Endothelial cell (in vitro differentiated cells): ENCODE measurements at regions not wholly inside any gene's neighbourhood (a gene's known extent, or its start where the extent isn't known, plus 50 kb on each side); places are given as distances from the start of the nearest gene placed in this dataset.

Experiments
- DNase-seq: peaks from one replicate; pipeline ENCODE4 v3.0.0; 2021; ENCODE audit warnings: low spot score
- H3K27ac Mint-ChIP-seq: one replicate; pipeline ENCODE4 v1.8.0; 2021; ENCODE audit warnings: mixed read lengths, inconsistent platforms; ENCODE audit not compliant: unreplicated experiment
- H3K27me3 Mint-ChIP-seq: one replicate; pipeline ENCODE4 v1.8.0; 2021; ENCODE audit warnings: mild to moderate bottlenecking, moderate library complexity, mixed read lengths, inconsistent platforms; ENCODE audit not compliant: unreplicated experiment
- H3K36me3 Mint-ChIP-seq: one replicate; pipeline ENCODE4 v1.8.0; 2021; ENCODE audit warnings: mild to moderate bottlenecking, low read depth, mixed read lengths, inconsistent platforms; ENCODE audit not compliant: unreplicated experiment
- H3K4me1 Mint-ChIP-seq: one replicate; pipeline ENCODE4 v1.8.0; 2021; ENCODE audit warnings: mild to moderate bottlenecking, mixed read lengths, inconsistent platforms; ENCODE audit not compliant: unreplicated experiment
- H3K4me3 Mint-ChIP-seq: one replicate; pipeline ENCODE4 v1.8.0; 2021; ENCODE audit warnings: mild to moderate bottlenecking, mixed read lengths, inconsistent platforms; ENCODE audit not compliant: unreplicated experiment
- H3K9me3 Mint-ChIP-seq: one replicate; pipeline ENCODE4 v1.8.0; 2021; ENCODE audit warnings: mixed read lengths, inconsistent platforms; ENCODE audit not compliant: unreplicated experiment
- CTCF ChIP-seq: fragments of 200-600 bp; sonication (generic); IDR thresholded peaks from one replicate; pipeline ENCODE4 v1.5.0; 2021; ENCODE audit warnings: antibody characterized with exemption; ENCODE audit not compliant: unreplicated experiment

- no peak overlapping the region for H3K27ac Mint-ChIP-seq
- H3K36me3 Mint-ChIP-seq = no peaks in the 10 kb centered on the region
- H3K27me3 Mint-ChIP-seq = peaks cover 4% of the 10 kb centered on the region
- no peak overlapping the region for H3K4me3 Mint-ChIP-seq
- DNase-seq = no peak
- TF ChIP-seq CTCF = no peak
- no peaks in the 10 kb centered on the region for H3K9me3 Mint-ChIP-seq
- H3K4me1 Mint-ChIP-seq = no peaks in the 10 kb centered on the region
Measured at GRCh38 chr10:43929122-43929521, 280.4 kb upstream of the ZNF32 start.

- no peaks in the 10 kb centered on the region for H3K36me3 Mint-ChIP-seq
- no peak for DNase-seq
- no peaks in the 10 kb centered on the region for H3K4me1 Mint-ChIP-seq
- H3K27me3 Mint-ChIP-seq = peaks cover 4% of the 10 kb centered on the region
- H3K4me3 Mint-ChIP-seq = no peak overlapping the region
- no peaks in the 10 kb centered on the region for H3K9me3 Mint-ChIP-seq
- no peak overlapping the region for H3K27ac Mint-ChIP-seq
- TF ChIP-seq CTCF = no peak
Measured at GRCh38 chr10:43928425-43928968, 279.8 kb upstream of the ZNF32 start.

GRCh38 chr10:43926875-43927406 lies 278.3 kb upstream of the ZNF32 start:
- H3K4me1 Mint-ChIP-seq = no peaks in the 10 kb centered on the region
- no peak overlapping the region for H3K27ac Mint-ChIP-seq
- H3K9me3 Mint-ChIP-seq = no peaks in the 10 kb centered on the region
- TF ChIP-seq CTCF = no peak
- no peak overlapping the region for H3K4me3 Mint-ChIP-seq
- no peak for DNase-seq
- H3K36me3 Mint-ChIP-seq = no peaks in the 10 kb centered on the region
- H3K27me3 Mint-ChIP-seq = peaks cover 4% of the 10 kb centered on the region

GRCh38 chr10:43926371-43926770 lies 277.7 kb upstream of the ZNF32 start:
- no peak for DNase-seq
- Mint-ChIP-seq H3K36me3 (no peaks in the 10 kb centered on the region), H3K27ac (no peak overlapping the region), H3K27me3 (peaks cover 4% of the 10 kb centered on the region), H3K4me1 (no peaks in the 10 kb centered on the region), H3K4me3 (no peak overlapping the region), H3K9me3 (no peaks in the 10 kb centered on the region)
- no peak for TF ChIP-seq CTCF

GRCh38 chr10:43925793-43926192 lies 277.1 kb upstream of the ZNF32 start:
- Mint-ChIP-seq H3K36me3 (no peaks in the 10 kb centered on the region), H3K9me3 (no peaks in the 10 kb centered on the region), H3K27ac (no peak overlapping the region), H3K27me3 (peaks cover 7% of the 10 kb centered on the region), H3K4me1 (no peaks in the 10 kb centered on the region), H3K4me3 (no peak overlapping the region)
- DNase-seq = no peak
- no peak for TF ChIP-seq CTCF
